ENCODE measurements at regions not wholly inside any gene's neighbourhood (a gene's known extent, or its start where the extent isn't known, plus 50 kb on each side); places are given as distances from the start of the nearest gene placed in this dataset.
"Not testable (repeated sequence)": the region's sequence is repeated elsewhere in the genome, so short reads cannot be mapped to it uniquely, and the experiment has no call there.

- DNase-seq (ENCODE audit: low spot score), result no peak
- intact Hi-C loops (cut with DNase I), result no loop called here
Measured at GRCh38 chr12:18794000-18794399, 56.1 kb downstream of the CAPZA3 start.

DNA sequence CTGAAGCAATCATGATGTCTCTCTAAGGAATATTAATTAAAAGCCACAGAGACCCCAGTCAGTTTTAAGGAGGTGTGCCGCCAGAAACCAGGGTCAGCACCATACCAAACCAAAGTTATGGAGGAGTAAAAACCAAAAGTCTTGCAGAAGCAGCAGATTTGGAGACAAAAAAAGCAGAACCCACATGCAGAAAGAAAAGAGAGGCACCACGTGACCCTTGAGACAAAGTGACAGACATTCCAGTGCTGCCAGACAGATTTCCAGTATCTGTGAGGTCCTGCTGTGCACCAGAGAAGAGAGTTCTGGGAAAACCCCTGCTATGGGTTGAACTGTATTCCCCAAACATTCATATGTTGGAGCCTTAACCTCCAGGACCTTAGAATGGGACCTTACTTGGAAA is 59.7 kb downstream of the CAPZA3 start:
- DNase-seq (ENCODE audit: low spot score), result no peak
- intact Hi-C loops (cut with DNase I), result no loop called here

- no peak for DNase-seq (ENCODE audit: low spot score)
- intact Hi-C loops (cut with DNase I), result no loop called here
Measured at GRCh38 chr12:18798535-18799361, 60.8 kb downstream of the CAPZA3 start.

DNA sequence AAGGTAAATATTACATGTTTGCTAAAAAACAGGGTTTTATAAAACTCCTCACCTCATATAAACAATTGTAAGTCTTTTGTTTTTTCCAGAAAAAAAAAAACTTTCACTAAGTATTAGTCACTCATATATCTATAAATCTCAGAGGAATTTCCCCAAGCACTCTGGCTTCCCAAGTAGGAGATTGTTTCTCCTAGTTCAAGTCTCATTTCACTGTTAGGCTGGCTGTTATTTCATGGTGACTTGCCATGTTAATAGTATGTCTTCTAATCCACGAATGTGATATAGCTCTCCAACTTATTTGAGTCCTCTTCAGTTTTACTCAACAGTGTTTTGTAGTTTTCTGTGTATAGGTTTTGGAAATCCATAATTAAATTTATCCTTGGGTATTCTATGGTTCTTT is 61.6 kb downstream of the CAPZA3 start:
- no peak for DNase-seq (ENCODE audit: low spot score)
- intact Hi-C loops (cut with DNase I), result no loop called here

- DNase-seq (ENCODE audit: low spot score), result no peak
- intact Hi-C loops (cut with DNase I), result no loop called here
Measured at GRCh38 chr12:18805516-18806248, 67.8 kb downstream of the CAPZA3 start.

GRCh38 chr12:18807714-18808113 is 69.8 kb downstream of the CAPZA3 start:
- intact Hi-C loops (cut with DNase I), result no loop called here
- no peak for DNase-seq (ENCODE audit: low spot score)

DNA sequence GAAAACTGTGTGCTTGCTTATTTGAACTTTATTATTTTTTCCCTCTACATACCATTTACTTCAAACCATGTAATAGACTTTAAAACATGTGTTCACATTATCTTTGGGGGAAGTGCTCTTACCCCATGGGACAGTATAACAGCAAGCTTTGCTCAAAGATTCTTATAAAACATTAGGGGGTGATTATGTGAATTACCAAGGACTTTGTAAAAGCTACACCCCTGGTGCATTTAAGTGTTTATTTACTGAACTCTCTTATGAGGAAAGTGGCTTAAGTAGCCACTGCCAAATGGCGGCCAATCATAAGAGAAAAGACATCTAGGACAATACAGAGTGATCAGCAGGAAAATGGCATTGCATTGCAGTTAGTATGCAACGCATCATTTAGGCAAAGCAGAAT is 70.3 kb downstream of the CAPZA3 start:
- DNase-seq (ENCODE audit: low spot score), result no peak
- intact Hi-C loops (cut with DNase I), result no loop called here

GRCh38 chr12:18810537-18811253 is 72.8 kb downstream of the CAPZA3 start:
- intact Hi-C loops (cut with DNase I), result no loop called here
- DNase-seq (ENCODE audit: low spot score), result no peak

GRCh38 chr12:18811273-18811672 is 73.4 kb downstream of the CAPZA3 start:
- intact Hi-C loops (cut with DNase I), result no loop called here
- no peak for DNase-seq (ENCODE audit: low spot score)

DNA sequence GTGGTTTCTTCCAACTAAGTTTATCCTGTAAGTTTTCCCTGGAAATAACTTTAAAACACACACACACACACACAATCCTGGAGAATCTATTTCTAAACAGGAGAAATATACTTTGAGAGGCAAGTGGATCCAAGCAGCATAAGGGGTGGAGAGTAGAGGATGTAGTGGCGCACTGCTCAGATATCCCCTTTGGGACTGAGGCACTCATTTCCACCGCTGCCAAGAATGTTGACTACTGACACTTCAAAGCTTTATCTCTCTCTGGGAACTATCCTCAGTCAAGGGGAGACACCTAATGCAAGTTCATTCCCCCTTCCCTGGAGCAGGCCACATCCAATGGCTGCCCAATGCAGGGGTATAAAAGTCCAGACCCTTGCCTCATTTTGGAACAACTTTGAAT is 75.8 kb downstream of the CAPZA3 start:
- intact Hi-C loops (cut with DNase I), result no loop called here
- no peak for DNase-seq (ENCODE audit: low spot score)

DNA sequence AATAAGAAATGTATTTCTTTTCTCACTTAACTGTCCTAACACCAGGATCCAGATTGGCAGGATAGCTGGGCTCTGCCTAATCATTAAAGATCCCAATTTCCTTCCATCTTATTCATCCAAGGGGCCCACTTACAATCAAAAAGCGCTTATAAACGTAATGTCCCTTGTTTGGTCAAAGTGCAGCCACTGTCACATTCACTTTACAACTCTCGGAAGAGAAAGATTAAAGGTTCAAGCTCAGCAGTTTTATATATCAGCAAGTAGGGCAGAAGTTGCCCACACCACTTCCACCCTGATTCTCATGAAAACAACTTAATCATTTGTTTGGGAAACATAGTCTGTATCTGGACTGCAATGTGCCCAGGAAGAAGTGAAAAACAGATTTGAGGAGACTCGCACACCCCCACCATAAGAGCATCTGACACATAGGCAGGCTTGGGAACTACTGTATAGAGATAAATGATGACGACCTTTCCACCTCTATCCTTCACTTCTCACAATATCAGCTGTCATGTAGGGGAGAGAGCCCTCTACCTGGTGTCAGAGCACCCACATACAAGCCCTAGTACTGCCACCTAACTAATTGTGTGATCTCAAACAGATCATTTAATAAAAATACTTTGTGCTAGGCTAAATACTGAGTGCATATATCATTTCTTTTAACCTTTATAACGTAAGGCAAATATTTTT is 80.8 kb downstream of the CAPZA3 start:
- intact Hi-C loops (cut with DNase I), result no loop called here
- no peak for DNase-seq (ENCODE audit: low spot score)

- DNase-seq (ENCODE audit: low spot score), result no peak
- intact Hi-C loops (cut with DNase I), result no loop called here
Measured at GRCh38 chr12:18819484-18819883, 81.6 kb downstream of the CAPZA3 start.

- DNase-seq (ENCODE audit: low spot score), result no peak
- intact Hi-C loops (cut with DNase I), result no loop called here
Measured at GRCh38 chr12:18823461-18823860, 85.5 kb downstream of the CAPZA3 start.

GRCh38 chr12:18824287-18824686 is 86.4 kb downstream of the CAPZA3 start:
- intact Hi-C loops (cut with DNase I), result no loop called here
- no peak for DNase-seq (ENCODE audit: low spot score)

DNA sequence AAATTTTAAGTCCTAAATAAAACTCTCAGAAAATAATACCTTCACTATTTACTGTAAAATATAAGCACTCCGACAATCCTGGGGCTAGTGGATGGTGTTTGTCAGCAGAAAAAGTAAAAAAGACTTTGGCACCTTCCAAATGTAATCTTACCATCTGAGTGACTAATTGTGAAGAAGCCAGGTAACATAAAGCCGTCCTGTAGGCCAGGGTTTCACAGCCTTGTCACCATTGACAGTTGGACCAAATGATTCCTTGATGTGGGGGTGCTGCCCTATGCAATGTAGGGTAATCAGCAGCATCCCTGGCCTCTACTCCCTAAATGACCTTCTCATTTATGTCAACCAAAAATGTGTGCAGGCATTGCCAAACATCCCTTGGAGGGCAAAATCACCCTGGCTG is 87.2 kb downstream of the CAPZA3 start:
- intact Hi-C loops (cut with DNase I), result no loop called here
- peak; percentile 54 for DNase-seq (ENCODE audit: low spot score)

GRCh38 chr12:18827913-18828312 is 90.0 kb downstream of the CAPZA3 start:
- DNase-seq (ENCODE audit: low spot score), result no peak
- intact Hi-C loops (cut with DNase I), result no loop called here

DNA sequence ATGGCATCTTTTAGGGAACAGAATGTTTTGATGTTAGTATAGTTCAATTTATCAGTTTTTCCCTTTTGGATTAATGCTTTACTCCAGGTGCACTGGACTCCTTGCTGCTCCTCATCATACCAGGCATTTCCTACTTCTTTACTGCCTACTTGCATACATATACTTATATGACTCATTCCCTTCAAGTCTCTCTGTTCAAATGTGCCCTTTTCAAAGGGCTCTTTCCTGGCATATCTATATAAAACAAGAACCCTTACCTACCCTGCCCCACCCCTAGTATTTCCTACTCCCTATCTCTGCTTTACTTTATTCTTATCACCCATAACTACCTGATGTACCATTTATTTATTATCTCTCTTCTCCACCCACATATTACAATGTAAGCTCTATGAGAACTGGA is 90.6 kb downstream of the CAPZA3 start:
- DNase-seq (ENCODE audit: low spot score), result no peak
- intact Hi-C loops (cut with DNase I), result no loop called here

- DNase-seq (ENCODE audit: low spot score), result no peak
- intact Hi-C loops (cut with DNase I), result no loop called here
Measured at GRCh38 chr12:18828987-18829386, 91.1 kb downstream of the CAPZA3 start.

DNA sequence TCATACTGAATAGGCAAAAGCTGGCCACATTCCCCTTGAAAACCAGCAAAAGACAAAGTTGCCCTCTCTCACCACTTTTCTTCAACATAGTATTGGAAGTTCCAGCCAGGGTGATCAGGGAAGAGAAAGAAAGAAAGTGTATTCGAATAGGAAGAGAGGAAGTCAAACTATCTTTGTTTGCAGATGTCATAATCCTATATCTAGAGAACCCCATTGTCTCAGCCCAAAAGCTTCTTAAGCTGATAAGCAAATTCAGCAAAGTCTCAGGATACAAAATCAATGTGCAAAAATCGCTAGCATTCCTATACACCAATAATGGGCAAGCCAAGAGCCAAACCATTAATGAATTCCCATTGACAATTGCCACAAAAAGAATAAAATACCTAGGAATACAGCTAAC is 95.0 kb downstream of the CAPZA3 start:
- intact Hi-C loops (cut with DNase I); DNase-seq (ENCODE audit: low spot score): not testable (repeated sequence)

- DNase-seq (ENCODE audit: low spot score), result no peak
- intact Hi-C loops (cut with DNase I), result no loop called here
Measured at GRCh38 chr12:18837025-18837424, 99.1 kb downstream of the CAPZA3 start.
